ACHN (cell line): ENCODE measurements at regions not wholly inside any gene's neighbourhood (a gene's known extent, or its start where the extent isn't known, plus 50 kb on each side); places are given as distances from the start of the nearest gene placed in this dataset.
A peak's percentile ranks its signal among the peaks of the same experiment; 100 is the strongest.

Source experiments
- DNase-seq: peaks from one replicate; pipeline ENCODE4 v3.0.0-alpha.2; 2015
- in situ Hi-C: cut with HindIII; loops from 2 replicates; pipeline ENCODE4 v1.10.0; 2017; ENCODE audit warnings: low sequenced_read_pairs, low pct_ligation_motif_present, low pct_unique_long_range_greater_than_20kb

DNA sequence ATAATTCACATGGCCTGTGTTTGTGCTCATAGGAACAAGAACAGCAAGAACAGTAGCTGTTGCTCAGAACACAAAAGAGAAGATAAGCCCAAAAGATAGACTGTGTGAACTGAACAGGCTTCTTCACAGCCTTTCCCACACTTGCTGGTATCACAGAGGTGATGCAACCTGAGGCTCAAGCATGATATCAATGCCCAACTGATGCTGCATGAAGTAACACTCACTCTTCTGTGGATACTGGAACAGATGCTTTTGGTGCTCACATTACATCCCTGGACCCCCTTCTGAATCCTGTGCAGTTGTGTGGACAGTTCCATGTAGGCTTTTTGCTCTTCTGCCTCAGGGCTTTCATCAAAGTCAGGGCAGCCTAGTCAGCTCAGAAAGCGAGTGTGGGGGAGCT is 88.4 kb upstream of the RND3 start:
- in situ Hi-C loops: no loop called here
- DNase-seq: no peak

DNA sequence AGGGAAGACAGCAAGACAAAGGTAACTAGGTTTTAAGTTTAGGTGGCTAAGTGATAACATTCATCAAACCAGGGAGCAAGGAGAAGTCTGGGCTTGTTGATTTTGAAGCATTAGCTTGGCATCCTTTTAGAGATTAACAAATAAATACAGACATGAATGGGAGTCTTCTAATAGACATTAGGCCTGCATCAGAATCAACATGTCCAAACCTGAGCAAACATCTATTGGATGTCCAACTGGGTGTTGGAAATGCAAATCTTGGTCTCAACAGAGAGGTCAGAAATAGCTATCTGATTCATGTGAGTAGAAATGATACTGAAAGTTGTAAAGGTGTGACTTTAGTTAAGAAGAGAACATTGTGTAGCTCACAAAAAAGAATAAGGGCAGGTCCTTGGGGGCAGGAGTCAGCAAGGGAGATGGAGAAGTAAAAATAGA is 85.5 kb upstream of the RND3 start:
- no peak for DNase-seq
- in situ Hi-C loops: no loop called here

DNA sequence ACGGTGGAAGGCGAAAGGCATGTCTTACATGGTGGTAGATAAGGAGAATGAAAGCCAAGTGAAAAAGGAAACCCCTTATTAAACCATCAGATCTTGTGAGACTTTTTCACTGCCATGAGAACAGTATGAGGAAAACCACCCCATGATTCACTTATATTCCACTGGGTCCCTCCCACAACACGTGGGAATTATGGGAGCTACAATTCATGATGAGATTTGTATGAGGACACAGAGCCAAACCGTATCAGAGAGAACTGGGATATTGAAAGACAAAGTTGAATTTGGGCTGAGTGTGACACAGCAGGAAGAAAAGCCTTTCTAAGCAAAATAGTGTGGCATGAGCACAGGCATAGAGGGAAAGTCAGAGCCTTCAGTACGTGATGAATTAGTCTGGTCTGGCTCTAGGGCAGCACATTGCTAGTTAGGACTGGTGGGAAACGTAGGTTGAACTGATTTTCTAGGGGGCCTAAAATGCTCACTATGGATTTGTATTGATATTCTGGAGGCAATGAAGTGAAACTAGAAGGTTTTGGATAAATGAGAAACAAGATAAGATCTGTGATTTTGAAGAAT is 84.8 kb upstream of the RND3 start:
- DNase-seq: no peak
- in situ Hi-C loops: no loop called here

DNA sequence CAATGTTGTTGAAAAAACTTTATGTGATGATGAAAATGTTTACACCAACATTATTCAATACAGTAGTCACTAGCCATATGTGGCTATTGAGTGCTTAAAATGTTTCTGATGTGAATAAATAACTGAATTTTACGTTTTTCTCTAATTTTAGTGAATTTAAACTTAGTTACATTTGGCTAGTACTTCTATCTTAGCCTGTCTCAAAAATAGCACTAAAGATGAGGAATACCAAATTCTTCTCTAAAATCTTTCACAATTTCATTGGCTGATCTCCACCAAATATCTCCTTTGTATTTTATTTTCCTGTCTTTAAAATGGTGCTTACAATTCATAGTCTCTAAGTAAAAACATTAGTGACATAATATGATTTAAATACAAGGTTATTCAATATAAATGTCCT is 83.7 kb upstream of the RND3 start:
- in situ Hi-C loops: no loop called here
- DNase-seq: no peak

DNA sequence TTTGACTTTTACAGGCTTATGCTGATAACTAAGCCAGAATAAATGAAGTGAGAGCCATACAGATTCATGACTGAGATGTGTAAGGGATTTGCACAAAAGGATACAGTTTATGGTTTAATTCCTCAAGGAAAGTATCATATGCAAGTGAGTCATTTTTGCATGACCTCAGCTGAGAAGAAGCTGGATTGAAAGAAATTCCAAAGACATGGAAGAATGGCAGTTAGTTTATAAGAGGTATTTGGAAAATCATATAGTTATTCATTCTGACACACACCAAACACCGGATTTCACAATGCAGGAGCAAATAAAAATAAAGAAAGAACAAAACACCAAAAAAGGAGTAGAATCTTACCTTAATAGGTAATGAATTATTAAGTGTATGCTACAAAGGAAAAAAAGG is 83.2 kb upstream of the RND3 start:
- in situ Hi-C loops: no loop called here
- DNase-seq: peak; percentile 82

DNA sequence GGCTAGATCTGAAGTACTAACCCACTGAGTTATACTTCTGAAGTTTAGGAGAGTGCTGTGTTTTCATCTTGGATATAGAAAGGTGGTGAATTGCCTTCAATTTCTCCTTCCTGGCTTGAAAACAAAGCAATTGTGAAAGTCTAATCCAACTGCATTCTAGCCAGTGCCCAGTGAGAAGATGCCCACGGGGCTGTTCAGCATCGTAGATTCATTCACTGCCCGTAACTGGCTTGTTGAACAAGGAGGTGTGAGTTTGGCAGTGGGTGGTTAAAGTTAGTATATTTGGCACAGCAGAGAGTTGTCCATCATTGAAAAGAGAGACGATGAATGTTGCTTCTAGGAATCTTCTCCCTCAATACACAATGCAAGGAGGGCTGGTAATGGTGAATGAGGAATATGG is 82.3 kb upstream of the RND3 start:
- in situ Hi-C loops: no loop called here
- no peak for DNase-seq

DNA sequence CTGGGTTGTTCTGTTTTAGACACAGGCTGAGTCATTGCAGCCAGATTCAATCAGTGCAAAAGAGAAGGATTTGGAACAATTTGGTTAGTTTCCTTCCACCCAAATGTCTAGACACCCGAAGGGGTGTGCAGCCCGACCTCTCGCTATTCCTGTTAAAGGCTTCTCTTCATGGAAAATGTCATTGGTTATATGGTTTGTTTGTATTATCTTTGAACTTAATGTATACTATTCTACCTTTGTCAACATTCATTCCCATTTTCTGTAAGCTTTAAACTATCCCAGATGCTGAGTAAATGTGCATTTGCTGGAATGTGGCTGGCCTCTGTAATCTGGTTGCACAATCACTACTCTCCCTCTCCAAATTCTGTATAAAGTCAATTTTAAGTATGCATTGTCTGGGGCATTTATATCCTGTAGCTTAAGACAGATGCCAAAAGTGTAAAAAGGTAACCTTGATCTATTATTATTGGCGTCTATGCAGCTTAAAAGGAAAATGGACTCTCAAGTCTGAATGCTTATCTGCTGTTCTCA is 80.4 kb upstream of the RND3 start:
- no peak for DNase-seq
- in situ Hi-C loops: no loop called here

DNA sequence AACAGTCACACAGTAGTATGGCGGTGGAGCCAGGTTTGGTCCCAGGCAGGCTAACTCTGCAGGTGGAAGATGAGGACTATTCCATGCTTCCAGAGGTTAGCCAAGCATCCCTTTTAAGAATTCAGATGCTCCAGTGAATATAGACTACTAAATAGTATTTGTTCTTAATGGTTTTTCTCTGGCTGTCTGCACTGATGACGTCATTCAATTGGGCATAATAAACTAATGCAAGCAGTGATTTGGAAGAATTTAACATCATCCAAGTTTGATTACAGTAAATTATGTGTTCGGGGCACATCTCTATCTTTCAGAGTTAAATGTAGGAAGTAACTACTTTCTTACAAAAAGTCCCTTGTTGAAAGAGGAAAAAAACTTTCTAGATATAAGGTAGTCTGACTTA is 78.8 kb upstream of the RND3 start:
- no peak for DNase-seq
- in situ Hi-C loops: no loop called here

DNA sequence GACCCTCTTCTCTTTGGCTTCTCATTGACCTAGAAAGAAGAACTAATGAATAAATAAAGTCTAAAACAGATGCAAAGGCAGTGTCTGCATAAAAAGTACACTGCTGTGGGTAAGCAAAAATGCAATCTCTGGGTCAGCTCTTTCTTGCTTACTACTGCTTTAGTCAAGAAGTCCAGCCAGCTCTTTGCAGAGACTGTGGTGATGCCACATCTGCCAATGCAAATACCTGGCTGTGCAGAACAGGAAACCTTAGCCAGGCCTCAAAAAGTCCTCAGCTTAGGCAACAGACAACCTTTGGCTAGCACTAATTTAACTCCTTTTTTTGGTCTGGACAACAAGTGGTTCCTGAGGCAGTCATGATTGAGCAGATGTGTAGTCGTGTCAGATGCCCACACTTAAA is 73.6 kb upstream of the RND3 start:
- in situ Hi-C loops: no loop called here
- no peak for DNase-seq

DNA sequence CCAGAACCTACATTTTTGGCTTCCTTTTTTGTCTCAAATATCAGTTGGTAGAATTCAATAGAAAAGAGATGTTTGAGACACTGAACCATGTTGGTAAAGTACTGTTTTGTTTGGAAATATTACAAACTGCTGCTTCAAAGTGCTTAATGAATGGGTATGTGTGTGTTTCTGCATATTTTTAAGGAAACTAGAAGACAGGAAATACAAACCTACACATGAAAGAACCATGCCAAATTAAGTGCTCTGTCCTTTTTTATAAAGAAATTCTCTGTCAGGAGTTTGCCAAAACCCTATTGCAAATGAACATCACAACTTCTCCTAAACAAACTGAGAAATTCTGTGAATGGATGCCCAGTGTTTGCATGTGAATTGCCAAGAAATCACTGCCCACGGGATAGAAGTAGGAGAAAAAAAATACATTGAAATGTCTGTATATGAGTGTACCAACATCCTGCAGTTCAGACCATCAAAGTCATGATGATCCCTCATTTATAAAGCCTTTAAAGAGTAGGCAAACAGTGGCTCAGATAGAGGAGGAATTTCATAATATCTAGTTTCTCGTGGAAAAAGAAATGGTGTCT is 69.6 kb upstream of the RND3 start:
- no peak for DNase-seq
- in situ Hi-C loops: no loop called here

DNA sequence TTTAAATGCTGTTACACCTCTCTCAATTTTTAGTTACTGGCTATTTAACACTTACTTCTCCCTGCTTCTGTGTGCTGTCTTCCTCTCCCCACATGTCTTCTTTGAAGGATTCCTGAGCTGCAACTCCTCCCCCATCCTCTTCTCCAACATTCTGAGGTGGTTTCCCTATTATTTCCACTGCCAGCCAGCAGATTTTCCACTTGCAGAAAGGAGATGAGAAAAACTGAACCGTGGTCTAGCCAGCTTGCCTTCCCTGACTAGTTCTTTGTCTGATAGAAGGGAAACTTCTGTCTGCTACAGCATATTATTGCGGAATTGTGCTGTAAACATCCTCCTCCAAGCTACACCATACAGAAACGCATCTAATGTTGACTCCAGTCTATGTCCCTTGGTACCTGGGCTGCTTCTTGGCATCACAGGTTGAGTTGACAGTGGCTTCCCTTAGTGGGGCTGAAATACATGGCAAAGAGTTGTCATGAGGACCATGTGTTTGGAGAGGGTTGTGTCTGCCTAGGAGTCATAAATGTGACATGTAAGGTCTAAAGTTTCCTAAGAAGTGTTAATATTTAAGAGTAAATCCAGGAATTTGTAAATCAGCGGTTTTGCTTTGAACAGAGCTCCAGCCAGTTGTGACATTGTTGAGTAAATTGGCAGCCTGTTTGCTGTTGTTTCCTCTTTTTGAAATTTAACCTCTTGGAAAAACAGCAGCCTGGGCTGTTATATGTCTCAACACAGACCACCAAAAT is 68.3 kb upstream of the RND3 start:
- in situ Hi-C loops: no loop called here
- DNase-seq: no peak

DNA sequence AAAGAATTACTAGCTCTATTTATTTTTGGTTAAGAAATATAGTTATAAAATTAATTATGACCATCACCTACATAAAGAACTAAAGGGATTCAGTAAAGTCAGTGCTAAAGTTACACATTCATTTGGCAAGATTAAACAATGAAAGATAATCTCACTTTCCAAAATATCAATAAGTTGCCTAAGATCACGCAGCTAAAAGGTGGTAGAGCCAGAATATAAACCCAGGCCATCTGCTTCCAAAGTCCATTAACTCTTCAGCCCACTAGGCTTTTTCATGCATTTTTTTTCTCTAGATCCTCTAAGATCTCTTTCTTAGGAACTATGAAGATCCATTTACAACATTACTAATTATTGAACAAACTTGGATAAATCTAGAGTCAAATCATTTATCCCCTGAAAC is 66.6 kb upstream of the RND3 start:
- in situ Hi-C loops: no loop called here
- DNase-seq: no peak

DNA sequence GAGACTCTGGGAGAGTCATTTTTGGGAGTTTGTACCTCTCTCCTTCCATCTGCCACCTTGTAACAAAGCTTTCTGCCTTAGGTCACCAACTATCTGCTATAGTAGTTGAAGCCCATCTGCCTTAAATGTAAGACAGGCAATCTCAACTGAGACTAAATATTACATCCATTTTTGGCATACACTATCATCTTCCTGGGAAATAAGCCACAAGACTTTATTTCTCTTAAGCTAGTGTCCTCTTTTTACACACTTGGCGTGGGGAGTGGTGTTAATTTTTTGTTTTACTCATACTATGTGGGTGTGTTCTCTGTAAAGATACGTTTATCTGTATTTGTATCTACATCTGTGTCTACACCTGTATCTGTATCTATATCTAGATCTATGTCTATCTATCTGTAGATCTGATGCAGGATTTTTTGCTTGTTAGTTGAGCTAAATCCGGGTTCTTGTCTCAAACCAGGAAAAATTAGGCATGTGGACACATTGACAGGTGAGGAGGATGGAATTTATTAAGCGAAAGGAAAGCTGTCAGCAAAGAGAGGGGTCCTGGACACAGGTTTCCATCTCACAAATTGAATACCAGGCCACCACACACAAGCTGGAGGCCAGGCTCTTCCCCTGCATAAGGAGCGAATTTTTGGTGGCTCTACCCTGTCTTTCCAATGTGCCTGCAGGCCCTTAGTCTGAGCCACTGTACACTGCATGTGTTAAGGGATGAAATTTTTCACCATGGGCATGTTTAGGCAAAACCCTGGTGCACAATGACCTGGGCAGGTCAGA is 64.8 kb upstream of the RND3 start:
- in situ Hi-C loops: no loop called here
- no peak for DNase-seq

DNA sequence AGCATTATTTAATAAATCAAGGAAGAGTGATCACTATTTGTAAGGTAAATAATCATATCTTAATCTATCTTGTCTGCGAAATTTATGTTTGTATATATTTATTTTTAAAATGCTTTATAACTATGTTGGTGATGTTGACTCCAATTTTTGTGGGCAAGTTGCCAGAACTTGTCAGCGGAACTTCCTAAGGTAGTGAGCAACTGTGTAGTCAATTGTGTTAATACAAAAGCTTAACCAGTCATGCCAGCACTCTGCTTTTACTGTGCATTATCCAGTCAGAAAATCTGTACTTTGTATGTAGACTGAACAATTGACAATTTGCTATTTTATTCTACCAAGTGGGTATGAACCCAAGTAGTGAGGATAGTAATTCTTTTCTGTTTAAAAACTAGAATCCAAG is 61.9 kb upstream of the RND3 start:
- in situ Hi-C loops: no loop called here
- no peak for DNase-seq

DNA sequence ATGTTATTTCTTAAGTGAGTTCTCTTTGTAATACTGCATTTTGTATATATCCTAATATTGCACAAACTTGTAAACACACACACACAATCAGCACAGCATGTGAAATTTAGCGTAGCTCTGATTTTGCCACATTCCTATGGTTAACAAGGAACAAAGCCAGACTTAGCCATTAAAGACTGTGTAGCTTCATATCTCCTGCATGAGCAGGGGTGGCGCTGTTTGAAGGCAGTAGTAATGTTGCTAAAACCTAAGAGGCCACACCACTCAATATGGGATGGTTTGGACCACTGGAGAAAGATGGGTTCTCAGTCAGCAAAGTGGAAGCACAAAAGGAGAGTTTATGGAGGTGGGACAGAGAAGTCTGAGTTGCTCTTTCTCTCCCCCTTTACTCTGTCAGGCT is 61.1 kb upstream of the RND3 start:
- peak; percentile 48 for DNase-seq
- in situ Hi-C loops: no loop called here

DNA sequence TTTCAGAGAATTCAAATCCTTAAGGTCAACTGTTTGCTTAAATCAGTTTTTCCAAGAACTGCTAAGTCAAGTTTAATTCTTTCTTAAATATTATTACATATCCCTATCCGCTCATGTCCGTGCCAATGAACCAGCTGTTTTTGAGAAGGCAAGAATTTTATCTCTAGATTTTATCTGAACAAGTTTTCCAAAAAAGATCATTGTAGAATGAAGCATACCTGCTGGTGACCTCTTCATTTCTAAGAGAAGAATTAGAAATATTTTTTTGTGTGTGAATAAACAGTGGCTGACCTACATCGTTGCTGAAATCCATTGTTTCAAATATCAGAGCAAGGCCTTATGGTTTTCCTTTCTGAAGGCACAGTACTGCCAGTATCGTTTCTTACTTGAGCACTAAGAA is 58.4 kb upstream of the RND3 start:
- no peak for DNase-seq
- in situ Hi-C loops: no loop called here

DNA sequence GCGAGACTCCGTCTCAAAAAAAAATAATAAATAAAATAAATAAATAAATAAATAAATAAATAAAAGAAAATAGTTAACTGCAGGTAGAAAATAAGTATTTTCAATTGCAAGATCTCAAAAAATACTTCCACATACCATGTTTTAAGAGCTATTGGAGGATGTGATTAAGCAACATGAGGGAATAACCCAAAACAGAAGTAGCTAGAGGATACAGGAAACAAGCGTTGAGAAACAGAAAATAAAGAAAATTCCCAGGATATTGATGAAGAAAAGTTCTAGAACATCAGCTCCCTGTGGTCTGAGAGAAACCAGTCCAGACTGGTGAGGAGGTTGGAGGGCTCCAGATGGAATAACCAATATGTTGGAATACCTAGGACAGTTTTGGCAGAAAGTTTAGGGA is 57.3 kb upstream of the RND3 start:
- DNase-seq: no peak
- in situ Hi-C loops: no loop called here

DNA sequence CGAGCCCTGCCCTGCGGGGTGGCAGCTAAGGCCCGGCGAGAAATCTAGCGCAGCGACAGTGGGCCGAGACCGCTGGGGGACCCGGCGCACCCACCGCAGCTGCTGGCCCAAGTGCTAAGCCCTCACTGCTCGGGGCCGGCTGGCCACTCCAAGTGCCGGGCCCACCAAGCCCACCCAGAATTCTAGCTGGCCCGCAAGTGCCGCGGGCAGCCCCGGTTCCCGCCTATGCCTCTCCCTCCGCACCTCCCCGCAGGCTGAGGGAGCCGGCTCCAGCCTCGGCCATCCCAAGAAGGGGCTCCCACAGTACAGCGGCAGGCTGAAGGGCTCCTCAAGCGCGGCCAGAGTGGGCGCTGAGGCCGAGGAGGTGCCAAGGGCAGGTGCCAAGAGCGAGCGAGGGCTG is 55.2 kb upstream of the RND3 start:
- in situ Hi-C loops: no loop called here
- DNase-seq: no peak

DNA sequence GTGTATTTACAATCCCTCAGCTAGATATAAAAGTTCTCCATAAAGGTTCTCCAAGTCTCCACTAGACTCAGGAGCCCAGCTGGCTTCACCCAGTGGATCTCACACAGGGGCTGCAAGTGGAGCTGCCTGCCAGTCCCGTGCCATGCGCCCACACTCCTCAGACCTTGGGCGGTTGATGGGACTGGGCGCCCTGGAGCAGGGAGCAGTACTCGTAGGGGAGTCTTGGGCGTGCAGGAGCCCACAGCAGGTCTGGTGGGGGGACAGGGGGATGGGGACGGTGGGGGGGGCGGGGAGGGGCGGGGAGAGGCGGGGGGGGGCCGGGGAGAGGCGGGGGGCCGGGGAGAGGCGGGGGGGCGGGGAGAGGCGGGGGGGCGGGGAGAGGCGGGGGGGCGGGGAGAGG is 54.7 kb upstream of the RND3 start:
- in situ Hi-C loops: no loop called here
- no peak for DNase-seq
